Ishikawa (cell line): ENCODE measurements at regions not wholly inside any gene's neighbourhood (a gene's known extent, or its start where the extent isn't known, plus 50 kb on each side); places are given as distances from the start of the nearest gene placed in this dataset.

Experiments used
- CEBPB ChIP-seq: IDR thresholded peaks from 2 replicates; pipeline ENCODE4 v1.6.1; 2012
- CREB1 ChIP-seq: IDR thresholded peaks from 2 replicates; pipeline ENCODE4 v1.6.1; 2012; ENCODE audit warnings: low read depth
- EGR1 ChIP-seq: IDR thresholded peaks from 2 replicates; pipeline ENCODE4 v1.6.1; 2012
- EP300 ChIP-seq: IDR thresholded peaks from 2 replicates; pipeline ENCODE4 v1.6.1; 2012; ENCODE audit warnings: borderline replicate concordance
- FOXM1 ChIP-seq: IDR thresholded peaks from 2 replicates; pipeline ENCODE4 v1.6.1; 2012; ENCODE audit warnings: low read depth, borderline replicate concordance
- NFIC ChIP-seq: IDR thresholded peaks from 2 replicates; pipeline ENCODE4 v1.6.1; 2012
- RAD21 ChIP-seq: IDR thresholded peaks from 2 replicates; pipeline ENCODE4 v1.6.1; 2012; ENCODE audit warnings: low read depth
- TAF1 ChIP-seq: IDR thresholded peaks from 2 replicates; pipeline ENCODE4 v1.6.1; 2012; ENCODE audit warnings: low read depth, mild to moderate bottlenecking
- TCF12 ChIP-seq: IDR thresholded peaks from 2 replicates; pipeline ENCODE4 v1.6.1; 2012; ENCODE audit warnings: low read depth
- TEAD4 ChIP-seq: IDR thresholded peaks from 2 replicates; pipeline ENCODE4 v1.6.1; 2012
- USF1 ChIP-seq: IDR thresholded peaks from 2 replicates; pipeline ENCODE4 v1.6.1; 2012
- YY1 ChIP-seq: IDR thresholded peaks from 2 replicates; pipeline ENCODE4 v1.6.1; 2012; ENCODE audit warnings: low read depth
- ZBTB7A ChIP-seq: IDR thresholded peaks from 2 replicates; pipeline ENCODE4 v1.6.1; 2012; ENCODE audit warnings: low read depth
- TF ChIP-seq, protein P1 (sequence below): IDR thresholded peaks from 2 replicates; pipeline ENCODE4 v1.6.1; 2012
- TF ChIP-seq, protein P2 (sequence below): IDR thresholded peaks from 2 replicates; pipeline ENCODE4 v1.6.1; 2012; ENCODE audit warnings: low read depth, mild to moderate bottlenecking

DNA sequence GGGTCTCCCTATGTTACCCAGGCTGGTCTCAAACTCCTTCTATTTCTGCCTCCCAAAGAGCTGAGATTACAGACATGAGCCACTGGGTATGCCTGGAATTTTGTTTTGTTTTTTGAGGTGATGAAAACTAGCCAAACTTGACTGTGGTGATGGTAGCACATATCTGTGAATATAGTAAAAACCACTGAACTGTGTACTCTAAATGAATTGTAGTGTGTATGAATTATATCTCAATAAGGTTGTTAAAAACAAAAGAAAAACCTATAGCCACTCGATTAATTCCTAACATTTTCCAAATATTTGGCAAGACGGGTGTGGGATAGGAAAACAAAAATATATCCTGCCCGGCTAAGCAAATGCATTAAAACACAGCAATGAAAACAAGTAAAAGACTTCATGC is 1302.3 kb upstream of the CHAC2 start:
- TF ChIP-seq CEBPB (no peak), USF1 (no peak), FOXM1 (no peak)
- TF ChIP-seq, protein P1, sequence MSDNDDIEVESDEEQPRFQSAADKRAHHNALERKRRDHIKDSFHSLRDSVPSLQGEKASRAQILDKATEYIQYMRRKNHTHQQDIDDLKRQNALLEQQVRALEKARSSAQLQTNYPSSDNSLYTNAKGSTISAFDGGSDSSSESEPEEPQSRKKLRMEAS = no peak
- TF ChIP-seq, protein P2, sequence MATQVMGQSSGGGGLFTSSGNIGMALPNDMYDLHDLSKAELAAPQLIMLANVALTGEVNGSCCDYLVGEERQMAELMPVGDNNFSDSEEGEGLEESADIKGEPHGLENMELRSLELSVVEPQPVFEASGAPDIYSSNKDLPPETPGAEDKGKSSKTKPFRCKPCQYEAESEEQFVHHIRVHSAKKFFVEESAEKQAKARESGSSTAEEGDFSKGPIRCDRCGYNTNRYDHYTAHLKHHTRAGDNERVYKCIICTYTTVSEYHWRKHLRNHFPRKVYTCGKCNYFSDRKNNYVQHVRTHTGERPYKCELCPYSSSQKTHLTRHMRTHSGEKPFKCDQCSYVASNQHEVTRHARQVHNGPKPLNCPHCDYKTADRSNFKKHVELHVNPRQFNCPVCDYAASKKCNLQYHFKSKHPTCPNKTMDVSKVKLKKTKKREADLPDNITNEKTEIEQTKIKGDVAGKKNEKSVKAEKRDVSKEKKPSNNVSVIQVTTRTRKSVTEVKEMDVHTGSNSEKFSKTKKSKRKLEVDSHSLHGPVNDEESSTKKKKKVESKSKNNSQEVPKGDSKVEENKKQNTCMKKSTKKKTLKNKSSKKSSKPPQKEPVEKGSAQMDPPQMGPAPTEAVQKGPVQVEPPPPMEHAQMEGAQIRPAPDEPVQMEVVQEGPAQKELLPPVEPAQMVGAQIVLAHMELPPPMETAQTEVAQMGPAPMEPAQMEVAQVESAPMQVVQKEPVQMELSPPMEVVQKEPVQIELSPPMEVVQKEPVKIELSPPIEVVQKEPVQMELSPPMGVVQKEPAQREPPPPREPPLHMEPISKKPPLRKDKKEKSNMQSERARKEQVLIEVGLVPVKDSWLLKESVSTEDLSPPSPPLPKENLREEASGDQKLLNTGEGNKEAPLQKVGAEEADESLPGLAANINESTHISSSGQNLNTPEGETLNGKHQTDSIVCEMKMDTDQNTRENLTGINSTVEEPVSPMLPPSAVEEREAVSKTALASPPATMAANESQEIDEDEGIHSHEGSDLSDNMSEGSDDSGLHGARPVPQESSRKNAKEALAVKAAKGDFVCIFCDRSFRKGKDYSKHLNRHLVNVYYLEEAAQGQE = no peak

DNA sequence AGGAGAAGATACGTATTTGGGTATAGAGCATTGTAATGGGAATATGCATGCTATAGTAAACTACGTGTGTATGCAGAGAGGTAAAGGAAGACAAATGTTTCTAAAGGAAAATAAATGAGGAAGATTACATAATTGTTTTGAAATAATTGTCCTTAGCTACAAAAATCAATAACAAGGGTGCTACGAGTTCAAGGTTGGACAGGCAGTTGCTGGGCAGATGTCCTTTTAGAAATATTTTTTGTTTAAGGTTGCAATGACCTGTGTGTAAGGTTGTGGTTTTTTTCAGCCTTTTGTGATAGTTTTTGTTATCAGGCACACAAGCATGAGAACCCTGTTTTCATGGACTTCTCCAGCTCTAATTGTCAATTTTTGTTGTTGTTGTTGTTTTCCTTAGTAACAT is 1304.1 kb upstream of the CHAC2 start:
- TF ChIP-seq EGR1 = no peak

- TF ChIP-seq CEBPB = no peak
- no peak for TF ChIP-seq USF1
Observed at GRCh38 chr2:52456561-52457377, 1310.8 kb upstream of the CHAC2 start.

GRCh38 chr2:52454962-52455361 is 1312.6 kb upstream of the CHAC2 start:
- TF ChIP-seq TAF1 (no peak), TEAD4 (no peak), CREB1 (no peak), EP300 (no peak), EGR1 (no peak), YY1 (no peak), USF1 (no peak), ZBTB7A (no peak), RAD21 (no peak), FOXM1 (no peak), CEBPB (no peak)
- TF ChIP-seq, protein P2 = no peak
- TF ChIP-seq, protein P1 = no peak

DNA sequence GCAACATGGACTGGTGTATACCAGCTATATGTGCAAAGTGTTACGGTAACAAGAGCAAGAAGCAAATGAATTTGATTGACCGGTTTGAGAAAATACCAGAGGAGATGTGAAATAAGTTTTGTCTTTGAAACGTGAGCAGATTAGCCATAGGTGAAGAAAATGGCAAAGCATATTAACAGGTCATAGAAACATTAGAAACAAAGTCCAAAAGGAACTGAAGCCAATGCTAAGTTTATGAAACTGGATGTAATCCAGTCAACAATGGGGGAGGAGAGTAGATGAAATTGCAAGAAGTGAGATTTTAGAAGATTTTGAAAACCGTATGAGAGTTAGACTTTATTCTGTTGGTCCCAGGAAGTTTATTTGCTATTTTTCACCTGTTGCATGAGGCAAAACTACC is 1315.4 kb upstream of the CHAC2 start:
- TF ChIP-seq RAD21 (no peak), CEBPB (no peak), EGR1 (no peak), USF1 (no peak), CREB1 (no peak), TCF12 (no peak), NFIC (no peak), TEAD4 (no peak), ZBTB7A (no peak), EP300 (no peak), FOXM1 (no peak), TAF1 (no peak)
- TF ChIP-seq, protein P2 = no peak
